ENCODE measurements at regions not wholly inside any gene's neighbourhood (a gene's known extent, or its start where the extent isn't known, plus 50 kb on each side); places are given as distances from the start of the nearest gene placed in this dataset.

DNA sequence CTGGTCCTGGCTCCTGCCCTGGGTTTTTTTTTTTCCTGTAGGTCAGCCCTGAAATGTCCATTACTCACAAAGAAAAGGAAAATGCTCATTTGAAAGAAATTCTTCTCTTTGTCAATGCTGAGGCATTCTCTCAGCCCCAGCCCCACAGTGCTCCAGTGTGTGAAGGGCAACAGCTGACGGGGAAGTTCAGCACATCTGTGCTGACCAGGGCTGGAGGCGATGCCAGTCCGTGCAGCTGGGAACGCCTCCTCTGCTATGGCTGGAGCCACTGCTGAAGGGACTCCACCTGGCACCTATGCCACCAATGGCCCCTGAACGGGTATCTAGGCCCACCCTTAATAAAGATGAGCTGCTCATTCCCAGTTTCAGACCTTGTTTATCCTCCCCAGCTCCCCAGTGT, 71.9 kb upstream of the SLCO4A1 start:
- TF ChIP-seq, protein P1, sequence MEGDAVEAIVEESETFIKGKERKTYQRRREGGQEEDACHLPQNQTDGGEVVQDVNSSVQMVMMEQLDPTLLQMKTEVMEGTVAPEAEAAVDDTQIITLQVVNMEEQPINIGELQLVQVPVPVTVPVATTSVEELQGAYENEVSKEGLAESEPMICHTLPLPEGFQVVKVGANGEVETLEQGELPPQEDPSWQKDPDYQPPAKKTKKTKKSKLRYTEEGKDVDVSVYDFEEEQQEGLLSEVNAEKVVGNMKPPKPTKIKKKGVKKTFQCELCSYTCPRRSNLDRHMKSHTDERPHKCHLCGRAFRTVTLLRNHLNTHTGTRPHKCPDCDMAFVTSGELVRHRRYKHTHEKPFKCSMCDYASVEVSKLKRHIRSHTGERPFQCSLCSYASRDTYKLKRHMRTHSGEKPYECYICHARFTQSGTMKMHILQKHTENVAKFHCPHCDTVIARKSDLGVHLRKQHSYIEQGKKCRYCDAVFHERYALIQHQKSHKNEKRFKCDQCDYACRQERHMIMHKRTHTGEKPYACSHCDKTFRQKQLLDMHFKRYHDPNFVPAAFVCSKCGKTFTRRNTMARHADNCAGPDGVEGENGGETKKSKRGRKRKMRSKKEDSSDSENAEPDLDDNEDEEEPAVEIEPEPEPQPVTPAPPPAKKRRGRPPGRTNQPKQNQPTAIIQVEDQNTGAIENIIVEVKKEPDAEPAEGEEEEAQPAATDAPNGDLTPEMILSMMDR (IDR thresholded peaks at IDR 0.05 in 2 of 3, conservative IDR thresholded peaks at IDR 0.05 in 1 of 3; ENCODE audit: borderline replicate concordance in 1 of 3, insufficient read depth in 1 of 3, low read depth in 2 of 3, low read length in 2 of 3), result no peak
- no peak for TF ChIP-seq POLR2AphosphoS5 (IDR thresholded peaks at IDR 0.05; ENCODE audit: low read depth, low read length)
- TF ChIP-seq ELF1 (IDR thresholded peaks at IDR 0.05; ENCODE audit: borderline replicate concordance, low read depth), result no peak
- no peak for TF ChIP-seq POLR2A (IDR thresholded peaks at IDR 0.05; ENCODE audit: borderline replicate concordance, extremely low read depth, insufficient read depth, insufficient read length)
- no peak for TF ChIP-seq SRF (IDR thresholded peaks at IDR 0.05; ENCODE audit: low read depth)
- TF ChIP-seq RAD21 (IDR thresholded peaks at IDR 0.05; ENCODE audit: low read depth), result no peak
